RPMI8226 (cell line): ENCODE measurements at regions not wholly inside any gene's neighbourhood (a gene's known extent, or its start where the extent isn't known, plus 50 kb on each side); places are given as distances from the start of the nearest gene placed in this dataset.
A peak's percentile ranks its signal among the peaks of the same experiment; 100 is the strongest.
"Not testable (repeated sequence)": the region's sequence is repeated elsewhere in the genome, so short reads cannot be mapped to it uniquely, and the experiment has no call there.

Experiments
- DNase-seq: peaks from one replicate; pipeline ENCODE4 v3.0.0-alpha.2; 2015

GRCh38 chr2:176427549-176427948 lies 158.3 kb downstream of the MTX2 start:
- no peak for DNase-seq

- DNase-seq = not testable (repeated sequence)
Measured at GRCh38 chr2:176428944-176429469, 159.8 kb downstream of the MTX2 start.

DNA sequence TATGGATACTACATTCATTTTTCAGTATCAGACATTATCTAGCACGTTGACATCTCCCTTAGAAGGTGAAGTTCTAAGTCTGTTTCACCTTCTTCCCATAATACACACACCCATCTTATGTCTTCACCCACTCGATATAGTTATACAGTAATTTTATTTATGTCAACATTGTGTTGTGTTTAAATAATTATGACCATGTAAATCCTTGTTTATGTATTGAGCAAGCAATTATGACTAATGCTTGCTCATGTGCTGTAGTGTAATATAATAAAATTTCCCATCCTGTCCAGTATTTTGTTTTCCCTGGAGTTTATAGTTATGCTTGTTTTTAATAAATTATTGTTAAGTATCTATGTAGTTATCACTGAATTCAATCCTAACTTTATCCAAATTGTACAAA lies 163.2 kb downstream of the MTX2 start:
- no peak for DNase-seq

DNA sequence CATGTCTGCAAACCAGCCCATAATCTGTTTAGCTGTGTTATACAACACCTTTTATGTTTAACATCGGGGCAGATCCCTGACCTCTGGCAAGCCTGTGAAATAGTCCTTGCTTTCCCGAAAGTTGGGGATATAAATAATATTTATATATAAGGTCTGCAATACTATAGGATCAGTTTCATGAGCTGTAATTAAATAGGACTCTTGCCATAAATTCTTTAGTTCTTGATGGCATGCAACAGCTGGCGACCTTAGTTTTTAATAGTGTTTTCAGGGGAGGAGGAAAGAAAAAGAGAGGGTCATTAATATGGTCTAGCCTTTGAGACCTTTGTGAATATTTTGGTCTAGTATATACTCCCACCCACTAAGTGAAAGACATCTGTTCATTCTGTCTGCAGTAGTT lies 166.5 kb downstream of the MTX2 start:
- no peak for DNase-seq

DNA sequence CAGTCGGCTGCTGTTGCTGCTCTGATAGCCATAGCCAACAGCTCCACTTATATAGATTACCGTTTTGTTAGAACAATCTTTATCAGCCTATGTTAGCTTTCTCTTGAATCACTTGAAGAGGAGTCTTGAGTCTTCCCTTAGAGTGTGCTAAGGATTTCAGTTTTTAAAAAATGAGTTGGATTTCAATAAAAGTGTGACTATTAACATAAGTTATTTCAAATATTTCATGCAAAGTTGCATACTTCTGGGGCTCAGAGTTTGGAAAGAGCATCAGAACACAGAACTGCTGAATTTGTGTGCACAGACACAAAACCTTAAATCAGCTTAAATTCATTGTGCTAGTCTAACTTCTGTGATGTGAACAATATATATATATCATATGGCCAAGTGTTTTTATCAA lies 174.7 kb downstream of the MTX2 start:
- no peak for DNase-seq

DNA sequence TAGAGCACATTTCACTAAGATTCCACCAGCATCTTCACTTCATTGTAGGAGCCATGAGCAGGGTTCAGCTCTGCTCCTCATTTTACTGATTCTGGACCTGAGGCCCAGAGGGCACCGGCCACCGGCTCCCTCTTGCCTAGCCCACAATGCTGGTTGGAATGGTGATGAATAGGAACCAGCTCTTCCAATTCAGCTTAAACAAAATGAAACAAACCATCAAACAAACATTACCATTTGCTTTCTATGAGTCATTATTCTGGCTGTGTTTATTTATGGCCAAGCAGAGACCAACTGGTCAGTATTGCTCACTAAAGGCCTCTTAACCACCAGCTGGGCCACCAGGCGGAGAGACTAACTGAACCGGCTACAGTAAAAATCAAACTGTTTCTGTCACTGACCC lies 176.7 kb downstream of the MTX2 start:
- no peak for DNase-seq

GRCh38 chr2:176446718-176447414 lies 177.6 kb downstream of the MTX2 start:
- no peak for DNase-seq

DNA sequence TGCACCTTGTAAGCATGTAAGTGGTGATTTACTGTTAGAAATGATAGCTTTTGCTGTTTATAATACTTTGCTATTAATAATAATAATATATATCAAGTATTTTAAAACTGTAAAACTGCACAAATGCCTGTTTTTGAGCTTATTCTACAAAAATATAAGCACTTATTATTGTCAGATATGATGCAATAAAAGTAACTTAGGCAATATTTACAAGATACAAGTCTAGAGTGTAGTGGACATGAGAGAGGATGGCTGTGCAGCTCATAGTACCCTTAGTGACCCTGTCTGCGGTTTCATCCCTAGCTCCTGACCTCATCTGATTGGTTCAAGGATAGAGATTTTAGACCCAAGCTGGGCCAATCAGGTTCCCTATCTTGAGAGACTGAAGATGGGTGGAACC lies 178.4 kb downstream of the MTX2 start:
- no peak for DNase-seq

DNA sequence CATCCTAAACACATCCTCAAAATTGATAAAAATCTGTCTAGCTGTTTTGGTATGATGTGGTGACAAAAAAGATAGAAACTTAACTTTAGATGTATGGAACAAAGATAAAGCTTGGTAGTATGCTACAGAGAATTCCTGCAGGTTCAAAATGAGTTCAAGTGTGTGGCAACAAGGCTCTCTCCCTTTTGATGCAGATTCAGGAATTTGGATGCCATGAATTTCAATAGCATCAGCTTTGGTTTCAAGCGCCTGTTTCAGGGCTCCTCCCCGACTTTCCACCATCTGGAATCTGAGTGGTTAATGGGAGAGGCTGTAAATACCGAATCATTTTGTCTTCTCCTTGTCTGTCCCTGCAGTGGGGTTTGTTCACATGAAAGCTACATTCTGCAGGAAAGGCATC lies 180.6 kb downstream of the MTX2 start:
- DNase-seq = no peak

DNA sequence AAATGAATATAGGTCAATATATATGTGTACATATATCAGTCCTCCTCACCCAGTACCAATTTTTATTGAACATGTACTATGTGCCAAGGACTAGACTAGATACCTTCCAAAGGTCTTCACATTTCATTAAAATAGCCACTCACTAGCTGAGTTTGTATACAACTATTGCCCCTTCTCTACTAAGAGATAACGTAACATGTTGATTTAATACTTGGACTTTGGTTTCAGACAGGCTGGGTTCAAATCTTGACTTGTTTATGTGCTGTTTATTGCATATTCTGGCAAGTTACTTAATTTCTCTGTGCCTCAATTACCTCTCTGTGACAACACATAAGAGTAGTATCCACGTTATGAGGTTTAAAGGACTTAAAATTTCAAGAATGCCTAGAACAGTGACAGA lies 184.5 kb downstream of the MTX2 start:
- DNase-seq = no peak

- DNase-seq = peak; percentile 80
Measured at GRCh38 chr2:176454893-176455815, 185.9 kb downstream of the MTX2 start.

- DNase-seq = no peak
Measured at GRCh38 chr2:176455816-176456291, 186.6 kb downstream of the MTX2 start.

DNA sequence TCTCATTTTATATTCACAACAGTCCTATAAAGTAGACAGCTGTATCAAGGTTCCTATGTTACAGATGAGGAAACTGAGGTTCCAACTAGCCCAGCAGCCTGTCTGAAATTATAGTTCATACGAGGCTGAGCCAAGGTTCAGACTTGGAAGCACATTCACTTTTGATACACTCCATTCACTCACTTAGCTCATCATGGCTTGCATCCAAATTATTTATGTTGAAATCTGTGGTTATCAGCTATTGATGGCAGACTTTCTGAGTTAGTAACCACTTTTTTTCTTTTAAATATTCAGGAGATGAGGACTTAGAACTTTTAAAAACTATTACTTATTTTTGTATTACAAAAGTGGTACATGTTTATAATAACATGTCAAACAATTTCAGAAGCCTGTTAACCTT lies 188.2 kb downstream of the MTX2 start:
- no peak for DNase-seq

GRCh38 chr2:176461098-176461808 lies 192.0 kb downstream of the MTX2 start:
- no peak for DNase-seq

- no peak for DNase-seq
Measured at GRCh38 chr2:176461809-176462670, 192.8 kb downstream of the MTX2 start.

DNA sequence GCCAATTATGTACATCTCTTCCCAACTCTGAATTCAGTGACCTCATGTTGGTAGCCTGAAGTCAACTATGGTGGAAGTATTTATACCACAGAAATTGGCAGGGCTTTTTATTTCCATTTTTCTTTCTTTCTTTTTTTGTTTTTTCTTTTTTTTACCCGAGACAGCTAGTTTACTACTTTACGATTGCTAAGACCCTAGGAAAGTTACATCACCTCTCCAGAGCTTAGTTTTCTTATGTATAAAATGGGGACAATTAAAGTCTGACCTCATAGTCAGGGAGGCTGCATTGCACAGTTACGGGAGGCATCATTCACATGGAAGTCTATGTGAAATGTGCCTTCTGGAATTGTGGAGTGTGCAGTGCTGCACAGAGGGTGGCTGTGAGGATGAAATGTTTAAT lies 194.3 kb downstream of the MTX2 start:
- no peak for DNase-seq

GRCh38 chr2:176464886-176465564 lies 195.8 kb downstream of the MTX2 start:
- DNase-seq = no peak

GRCh38 chr2:176466918-176467452 lies 197.7 kb downstream of the MTX2 start:
- DNase-seq = no peak

DNA sequence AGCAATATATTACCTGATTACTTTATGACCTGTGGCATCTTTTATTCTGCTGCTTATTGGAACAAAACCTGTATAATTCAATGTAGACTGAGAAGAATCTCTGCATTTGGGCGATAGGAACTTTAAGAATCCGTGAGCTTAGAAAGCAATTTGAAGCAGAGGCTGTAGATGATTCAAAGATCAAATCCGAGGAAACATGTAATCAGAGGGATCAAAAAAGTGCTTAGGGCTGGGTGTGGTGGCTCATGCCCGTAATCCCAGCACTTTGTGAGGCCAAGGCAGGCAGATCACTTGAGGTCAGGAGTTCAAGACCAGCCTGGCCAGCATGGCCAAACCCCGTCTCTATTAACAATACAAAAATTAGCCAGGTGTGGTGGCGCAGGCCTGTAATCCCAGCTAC lies 198.4 kb downstream of the MTX2 start:
- DNase-seq = no peak

DNA sequence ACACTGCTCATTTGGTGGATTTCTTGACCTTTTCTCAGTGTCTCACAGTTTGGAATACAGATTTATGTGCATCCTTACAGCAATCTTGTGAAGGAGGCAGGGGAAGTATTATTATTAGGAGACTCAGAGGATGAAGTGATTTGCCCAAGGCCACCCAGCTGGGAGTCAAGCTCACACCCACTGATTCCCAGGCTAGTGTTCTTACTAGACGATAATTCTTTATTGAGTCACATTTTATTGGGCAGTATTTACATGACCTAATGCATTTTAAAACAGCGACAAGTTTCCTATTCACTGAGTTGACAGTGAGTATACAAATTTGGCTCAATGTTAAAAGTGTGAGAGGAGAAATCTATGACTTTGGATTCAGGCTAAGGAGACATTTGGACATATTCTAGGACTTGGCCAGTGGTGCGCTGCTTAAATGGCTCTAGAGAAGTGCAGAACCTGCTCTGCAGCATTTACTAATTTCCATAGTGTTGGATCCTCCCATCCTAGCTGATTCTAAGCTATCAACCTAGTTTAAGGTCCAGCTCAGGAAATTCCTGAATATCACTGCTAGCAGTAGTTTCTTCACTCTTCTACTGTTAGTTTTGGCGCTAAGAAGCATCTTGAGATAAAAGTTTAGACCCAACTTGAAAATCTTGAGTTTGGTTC lies 199.3 kb downstream of the MTX2 start:
- DNase-seq = no peak

GRCh38 chr2:176470713-176471112 lies 201.5 kb downstream of the MTX2 start:
- no peak for DNase-seq
